ENCODE measurements at regions not wholly inside any gene's neighbourhood (a gene's known extent, or its start where the extent isn't known, plus 50 kb on each side); places are given as distances from the start of the nearest gene placed in this dataset.
"Not testable (repeated sequence)": the region's sequence is repeated elsewhere in the genome, so short reads cannot be mapped to it uniquely, and the experiment has no call there.

DNA sequence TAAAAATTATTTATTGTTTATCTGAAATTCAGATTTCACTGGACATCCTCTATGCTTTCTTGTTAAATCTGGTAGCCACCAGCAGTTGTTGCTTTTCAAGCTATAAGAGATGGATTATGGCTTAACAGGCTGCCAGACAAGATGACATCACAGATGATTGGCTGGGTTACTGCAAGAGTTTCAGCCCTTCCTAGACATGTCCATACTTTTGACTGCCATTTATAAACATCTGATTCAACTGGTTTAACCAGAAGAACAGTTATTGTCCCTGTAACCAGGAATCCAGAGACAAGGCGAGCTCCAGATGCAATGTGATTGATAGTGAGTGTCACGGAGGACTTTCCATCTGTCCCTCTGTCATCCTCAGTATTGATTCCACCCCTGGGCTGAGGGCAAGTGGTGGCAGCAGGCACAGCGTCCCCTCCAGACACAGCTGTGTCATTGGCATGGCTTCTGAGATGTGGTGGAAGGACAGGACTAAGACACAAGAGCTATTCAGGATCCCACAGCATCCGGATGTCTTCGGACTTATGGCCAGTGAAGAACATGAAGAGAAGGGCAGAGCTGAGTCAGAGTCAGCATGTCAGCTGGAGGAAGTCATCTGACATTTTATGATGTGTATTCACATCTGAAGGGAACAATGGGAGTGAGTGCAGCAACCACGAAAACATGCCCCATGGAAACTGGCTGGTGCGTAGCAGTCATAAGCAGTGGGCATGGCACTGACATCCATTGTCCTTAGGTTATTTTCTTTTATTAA is 284.5 kb upstream of the CDYL start:
- no peak for DNase-seq
- intact Hi-C loops (cut with DNase I): no loop called here

DNA sequence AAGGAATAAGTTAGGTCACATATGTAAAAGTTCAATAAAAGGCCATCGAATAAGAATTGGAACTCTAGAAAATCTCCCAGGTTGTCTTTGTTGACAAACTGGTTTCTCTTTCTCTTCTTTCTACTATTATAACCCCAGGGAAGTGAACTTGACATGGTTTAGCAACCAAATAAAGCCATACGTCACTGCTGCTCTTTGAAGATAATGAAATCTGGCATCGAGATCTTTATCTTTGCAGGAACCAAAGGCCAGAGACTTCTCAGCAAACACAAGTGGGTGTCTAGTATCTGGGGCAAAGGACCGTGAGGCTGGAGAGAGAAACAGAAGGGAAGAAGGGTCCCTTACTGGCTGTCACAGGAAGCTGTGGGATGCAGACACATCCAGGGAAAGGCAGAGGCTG is 286.7 kb upstream of the CDYL start:
- DNase-seq: no peak
- intact Hi-C loops (cut with DNase I): no loop called here

DNA sequence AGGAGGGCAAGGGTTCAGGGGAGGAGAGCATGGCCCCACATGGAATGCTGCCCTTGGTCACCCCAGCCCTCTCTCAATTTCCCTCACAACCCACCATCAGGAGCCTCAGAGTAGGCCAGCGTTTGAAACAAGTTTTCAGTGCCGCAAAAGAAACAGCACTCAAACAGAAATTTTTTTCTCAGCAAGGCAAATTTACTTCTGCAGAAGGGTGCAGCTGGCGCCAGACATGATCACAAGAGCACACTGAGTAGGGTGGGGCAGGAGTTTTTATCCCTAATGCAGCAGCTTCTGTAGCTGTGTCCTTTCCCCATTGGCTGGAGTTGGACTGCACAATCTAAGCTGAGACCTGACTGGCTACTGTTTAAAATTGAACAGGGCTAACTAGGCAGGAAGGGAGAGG is 287.8 kb upstream of the CDYL start:
- intact Hi-C loops (cut with DNase I): no loop called here

DNA sequence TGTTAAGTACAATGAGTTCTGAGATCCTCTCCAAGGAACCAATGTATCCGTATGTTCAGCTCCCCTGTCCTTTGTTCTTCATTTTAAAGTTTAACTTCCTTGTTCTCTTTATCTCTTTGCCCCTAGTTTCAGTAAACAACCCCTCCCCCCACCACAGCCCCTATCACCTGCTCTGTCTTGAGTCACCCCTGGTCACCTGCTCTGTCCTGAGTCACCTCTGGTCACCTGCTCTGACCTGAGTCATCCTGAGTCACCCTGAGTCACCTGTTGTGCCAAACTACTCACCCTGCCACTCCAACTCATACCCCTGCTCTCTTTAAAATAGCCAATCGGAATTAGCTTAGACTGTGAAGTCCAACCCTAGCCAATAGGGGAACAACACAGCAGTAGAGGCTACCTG is 288.7 kb upstream of the CDYL start:
- DNase-seq: no peak
- intact Hi-C loops (cut with DNase I): no loop called here

More for the DNA sequence above, 287.8 kb upstream of the CDYL start:
- DNase-seq: no peak

DNA sequence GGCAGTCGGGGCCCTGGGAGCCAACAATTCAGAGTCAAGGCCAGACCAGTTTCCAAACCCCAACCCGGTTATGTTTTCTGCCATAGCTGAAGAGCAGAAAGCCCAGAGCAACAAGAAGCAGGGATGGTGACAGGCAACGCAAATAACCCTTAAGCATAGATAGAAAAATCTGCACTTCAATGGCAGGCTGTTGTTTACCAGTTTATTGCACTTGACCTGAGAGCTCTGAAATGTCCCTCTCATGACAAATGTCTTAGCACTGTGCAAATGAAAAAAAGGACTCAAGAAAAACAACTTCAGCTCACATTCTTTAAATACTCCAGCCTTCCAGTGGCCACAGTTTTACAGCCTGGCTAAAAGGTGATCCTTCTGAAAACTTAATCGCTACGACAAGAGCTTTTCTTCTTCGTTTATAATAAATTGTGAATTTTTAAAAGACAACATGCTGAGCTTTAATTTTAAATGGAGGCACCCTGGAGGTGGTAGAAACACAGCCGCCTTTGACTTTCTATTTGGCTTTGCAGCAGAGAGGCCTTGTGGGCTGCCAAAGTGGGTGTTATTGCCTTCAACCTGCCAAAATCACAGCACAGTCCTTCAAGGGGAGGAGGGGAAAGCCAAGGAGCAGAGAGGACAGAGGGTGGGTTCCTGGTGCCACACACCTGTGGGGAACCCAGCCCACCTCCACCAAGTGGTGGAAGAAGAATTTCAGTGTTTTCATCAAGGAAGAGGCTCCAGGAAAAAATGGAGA is 289.5 kb upstream of the CDYL start:
- intact Hi-C loops (cut with DNase I): no loop called here
- no peak for DNase-seq

GRCh38 chr6:4485735-4486134 is 290.5 kb upstream of the CDYL start:
- DNase-seq: no peak
- intact Hi-C loops (cut with DNase I): no loop called here

DNA sequence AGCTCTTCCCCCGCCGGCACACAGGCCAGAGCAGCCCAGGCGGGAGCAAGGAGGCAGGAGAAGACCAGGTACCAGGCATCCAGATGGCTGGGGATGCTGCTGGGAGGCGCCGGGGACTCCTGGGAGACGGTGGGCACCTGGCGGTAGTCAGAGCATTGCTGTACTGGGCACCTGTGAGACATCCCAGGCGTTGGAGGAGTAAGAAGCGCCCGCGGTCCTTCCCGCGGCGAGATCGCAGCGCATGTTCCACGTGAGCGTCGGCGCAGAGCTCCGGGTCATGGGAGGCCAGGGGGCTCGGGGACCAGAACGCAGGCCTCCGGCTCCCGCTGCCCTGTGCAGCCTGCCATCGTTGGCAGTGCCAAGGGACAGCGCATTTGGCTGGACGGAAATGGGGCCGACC is 293.7 kb upstream of the CDYL start:
- intact Hi-C loops (cut with DNase I): no loop called here

GRCh38 chr6:4480788-4481735 is 295.1 kb upstream of the CDYL start:
- intact Hi-C loops (cut with DNase I): no loop called here
- no peak for DNase-seq

More for the DNA sequence above, 293.7 kb upstream of the CDYL start:
- no peak for DNase-seq

DNA sequence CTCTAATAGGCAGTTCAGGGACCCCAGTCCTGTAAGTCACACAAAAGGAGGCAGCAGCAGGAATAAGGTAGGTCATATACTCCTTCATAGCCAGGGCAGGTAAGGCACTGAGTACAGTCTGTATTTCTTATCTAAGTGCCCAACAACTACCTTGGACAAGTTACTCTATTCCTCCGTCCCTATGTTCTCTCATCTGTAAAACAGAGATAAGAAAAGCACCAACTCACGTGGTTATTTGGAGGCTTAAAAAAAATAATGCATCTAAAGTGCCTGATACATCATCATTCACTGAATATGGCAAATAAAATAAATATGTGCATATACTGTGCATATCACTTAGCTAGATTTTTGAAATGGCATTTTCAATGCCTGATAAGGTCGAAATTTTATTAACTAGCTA is 298.1 kb upstream of the CDYL start:
- DNase-seq: no peak
- intact Hi-C loops (cut with DNase I): no loop called here

DNA sequence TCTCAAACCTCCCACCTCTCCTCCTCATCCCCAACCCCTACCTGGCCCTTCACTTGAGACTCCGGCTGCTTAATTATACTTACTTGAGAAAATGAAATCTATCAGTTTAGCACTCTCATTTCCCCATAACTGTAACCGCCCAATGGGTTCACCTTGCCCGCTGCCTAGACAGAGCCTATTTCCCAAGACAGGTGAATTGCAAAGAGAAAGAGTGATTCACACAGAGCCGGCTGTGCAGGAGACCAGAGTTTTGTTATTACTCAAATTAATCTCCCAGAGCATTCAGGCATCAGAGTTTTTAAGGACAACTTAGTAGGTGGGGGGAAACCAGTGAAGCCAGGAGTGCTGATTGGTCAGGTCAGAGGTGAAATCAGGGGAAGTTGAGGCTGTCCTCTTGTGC is 301.4 kb upstream of the CDYL start:
- DNase-seq: no peak
- intact Hi-C loops (cut with DNase I): no loop called here

- DNase-seq: no peak
- intact Hi-C loops (cut with DNase I): no loop called here
Observed at GRCh38 chr6:4472969-4473642, 303.1 kb upstream of the CDYL start.

GRCh38 chr6:4472222-4472621 is 304.0 kb upstream of the CDYL start:
- intact Hi-C loops (cut with DNase I): no loop called here
- DNase-seq: no peak

DNA sequence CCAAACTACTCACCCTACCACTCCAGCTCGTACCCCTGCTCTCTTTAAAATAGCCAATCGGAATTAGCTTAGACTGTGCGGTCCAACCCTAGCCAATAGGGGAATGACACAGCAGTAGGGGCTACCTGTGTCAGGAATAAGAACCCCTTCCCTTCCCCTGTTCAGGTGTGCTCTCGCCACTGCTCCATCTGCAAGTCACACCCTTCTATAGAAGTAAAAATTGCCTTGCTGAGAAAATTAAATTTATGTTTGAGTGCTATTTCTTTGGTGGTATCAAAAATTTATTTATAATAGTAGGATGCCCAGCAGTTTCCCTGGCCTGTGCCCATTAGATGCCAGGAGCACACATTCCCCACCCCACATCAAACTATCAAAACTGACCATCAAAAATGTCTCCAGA is 304.7 kb upstream of the CDYL start:
- intact Hi-C loops (cut with DNase I): not testable (repeated sequence)

DNA sequence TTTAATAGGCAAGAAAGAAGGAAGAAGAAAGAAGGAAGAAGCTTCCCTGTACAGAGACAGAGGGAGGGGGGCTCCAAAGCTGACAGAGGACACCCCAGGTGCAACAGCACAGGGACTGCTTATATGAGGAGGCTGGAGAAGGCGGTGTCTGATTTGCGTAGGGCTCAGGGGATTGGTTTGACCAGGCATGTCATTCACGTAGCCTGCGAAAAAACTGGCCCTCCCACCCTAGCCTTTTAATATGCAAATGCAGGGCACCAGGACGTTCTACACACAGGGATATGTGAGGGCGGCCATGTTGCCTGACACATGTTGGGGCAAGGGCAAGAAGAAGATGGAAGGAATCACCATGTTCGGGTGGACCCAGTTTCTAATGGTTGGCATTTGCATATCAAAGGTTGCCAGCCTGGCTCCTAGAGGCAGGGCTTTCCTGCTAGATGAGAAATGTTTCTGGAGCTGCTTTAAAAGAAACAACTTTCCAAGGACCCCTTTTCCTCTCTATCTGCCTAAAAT is 305.4 kb upstream of the CDYL start:
- intact Hi-C loops (cut with DNase I): no loop called here
- peak in 1 of 42 donors; percentile 10 for DNase-seq

More for the DNA sequence above, 304.7 kb upstream of the CDYL start:
- not testable (repeated sequence) for DNase-seq

DNA sequence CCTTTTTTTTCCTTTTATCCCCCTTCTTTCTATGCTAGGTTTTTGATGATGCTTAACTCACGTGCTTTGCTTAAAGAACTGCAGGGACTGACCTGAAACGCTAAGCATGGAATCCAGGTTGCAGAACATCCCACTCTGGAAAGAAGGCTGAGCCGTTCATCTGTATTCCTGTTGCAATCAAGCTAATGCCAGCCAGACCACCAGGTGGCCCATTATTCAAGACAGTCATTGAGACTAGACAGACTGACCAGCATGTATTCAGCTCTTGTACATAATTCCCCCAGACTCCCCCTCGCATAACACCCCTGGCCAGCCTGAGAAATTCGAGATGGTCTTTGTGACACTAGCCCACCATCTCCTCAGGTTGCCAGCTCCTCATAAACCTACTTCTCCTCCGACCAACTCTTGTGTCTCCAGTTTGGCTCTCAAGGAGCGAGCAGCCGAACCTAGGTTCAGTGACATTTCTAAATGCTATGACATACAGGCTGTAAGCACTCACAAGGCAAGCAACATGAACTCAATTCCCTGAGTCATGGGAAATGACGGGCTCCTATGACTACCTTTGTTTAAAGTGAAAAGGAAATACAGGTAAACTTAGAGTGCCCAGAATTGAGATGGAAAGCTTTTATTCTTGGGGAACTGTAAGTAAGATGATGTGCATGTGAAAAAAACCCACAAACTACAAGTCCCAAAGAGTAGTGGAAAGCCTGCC is 309.3 kb upstream of the CDYL start:
- peak in 18 of 42 donors; percentile 7 to 51 (median 22) for DNase-seq
- intact Hi-C loops (cut with DNase I): no loop called here

- DNase-seq: peak in 12 of 42 donors; percentile 4 to 49 (median 18)
- intact Hi-C loops (cut with DNase I): no loop called here
Observed at GRCh38 chr6:4466261-4466660, 309.9 kb upstream of the CDYL start.

DNA sequence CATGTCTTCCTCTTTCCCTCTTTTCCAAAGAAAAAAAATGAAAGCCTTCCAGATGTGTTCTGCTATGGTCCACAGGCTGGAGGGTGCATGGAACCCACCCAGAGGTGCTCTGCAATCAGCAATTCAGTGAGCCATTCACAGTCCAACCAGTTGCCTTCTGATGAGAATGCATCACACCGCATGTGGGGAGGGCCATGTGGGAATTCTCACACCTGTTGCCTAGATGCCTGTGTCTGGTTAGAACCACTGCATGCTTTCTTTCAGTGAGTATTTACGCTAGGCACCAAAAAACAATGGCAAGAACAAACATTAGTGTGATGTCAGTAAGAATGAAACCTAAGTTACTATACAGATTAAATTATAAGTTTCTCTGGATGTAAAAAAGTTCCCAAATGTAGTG is 311.6 kb upstream of the CDYL start:
- no peak for DNase-seq
- intact Hi-C loops (cut with DNase I): no loop called here

DNA sequence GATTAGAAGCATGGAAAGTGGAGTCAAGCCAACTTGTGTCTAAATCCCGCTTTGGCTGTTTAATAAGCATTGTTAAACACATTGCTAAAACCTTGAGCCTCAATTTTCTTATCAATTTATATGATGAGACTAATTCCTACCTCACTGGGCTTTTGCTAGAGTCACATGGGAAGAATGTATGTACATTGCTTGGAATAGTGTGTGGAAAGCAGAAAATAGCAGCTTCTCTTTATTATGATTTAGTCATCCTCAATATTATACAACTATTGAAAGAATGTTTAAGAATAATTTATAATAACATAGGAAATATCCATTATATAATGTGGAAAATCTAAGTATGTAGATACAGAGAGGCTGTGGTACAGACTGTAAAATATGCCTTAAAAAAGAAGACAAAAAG is 313.0 kb upstream of the CDYL start:
- intact Hi-C loops (cut with DNase I): no loop called here
- DNase-seq: no peak
